Neuronal stem cell (in vitro differentiated cells): ENCODE measurements at regions not wholly inside any gene's neighbourhood (a gene's known extent, or its start where the extent isn't known, plus 50 kb on each side); places are given as distances from the start of the nearest gene placed in this dataset.

Experiments
- DNase-seq: peaks from one replicate; pipeline ENCODE4 v3.0.0-alpha.2; 2013; ENCODE audit warnings: low spot score
- H2AFZ ChIP-seq: one replicate; pipeline ENCODE4 v1.6.1; 2013; ENCODE audit warnings: mild to moderate bottlenecking, low read length, inconsistent platforms
- H2AK5ac ChIP-seq: 2 replicates; pipeline ENCODE4 v1.6.1; 2013; ENCODE audit warnings: low read depth, mild to moderate bottlenecking, inconsistent platforms, low read length, moderate library complexity, mixed read lengths
- H2BK120ac ChIP-seq: 2 replicates; pipeline ENCODE4 v1.6.1; 2013; ENCODE audit warnings: low read depth, mild to moderate bottlenecking, inconsistent platforms, low read length, moderate library complexity, mixed read lengths
- H2BK12ac ChIP-seq: one replicate; pipeline ENCODE4 v1.6.1; 2013; ENCODE audit warnings: low read length, inconsistent platforms
- H2BK15ac ChIP-seq: 2 replicates; pipeline ENCODE4 v1.6.1; 2013; ENCODE audit warnings: mild to moderate bottlenecking, low read length, inconsistent platforms, mixed read lengths
- H2BK5ac ChIP-seq: one replicate; pipeline ENCODE4 v1.6.1; 2013; ENCODE audit warnings: inconsistent platforms, mild to moderate bottlenecking, low read length, moderate library complexity
- H3K14ac ChIP-seq: one replicate; pipeline ENCODE4 v1.6.1; 2013; ENCODE audit warnings: low read length, inconsistent platforms
- H3K18ac ChIP-seq: 2 replicates; pipeline ENCODE4 v1.6.1; 2013; ENCODE audit warnings: low read length, inconsistent platforms
- H3K23ac ChIP-seq: 2 replicates; pipeline ENCODE4 v1.6.1; 2013; ENCODE audit warnings: low read depth, mild to moderate bottlenecking, mixed read lengths, low read length, inconsistent platforms; ENCODE audit not compliant: poor library complexity
- H3K27ac ChIP-seq: replicated peaks from 3 replicates; pipeline ENCODE4 v1.5.1; 2013; ENCODE audit warnings: low read length, inconsistent platforms
- H3K27me3 ChIP-seq, 3 experiments: 2 replicates each; pipeline ENCODE4 v1.6.1; 2013; ENCODE audit warnings: low read length in 3 of 3, mild to moderate bottlenecking in 2 of 3, inconsistent platforms in 1 of 3, low read depth in 1 of 3, mixed read lengths in 1 of 3, moderate library complexity in 1 of 3; ENCODE audit not compliant: control insufficient read depth in 3 of 3, insufficient read depth in 3 of 3
- H3K36me3 ChIP-seq, 2 donors: replicated peaks in 1 of 2; 2 replicates each; pipeline ENCODE4 v1.6.1; 2013; ENCODE audit warnings: low read length in 2 of 2; ENCODE audit not compliant: control insufficient read depth in 2 of 2, insufficient read depth in 2 of 2
- H3K4ac ChIP-seq: 2 replicates; pipeline ENCODE4 v1.6.1; 2013; ENCODE audit warnings: inconsistent platforms, mild to moderate bottlenecking, low read length, moderate library complexity
- H3K4me1 ChIP-seq, 2 donors: 1 replicate in 1 of 2; 2 replicates in 1 of 2; pipeline ENCODE4 v1.6.1; 2013; ENCODE audit warnings: low read length in 2 of 2, low read depth in 1 of 2; ENCODE audit not compliant: control insufficient read depth in 2 of 2, insufficient read depth in 1 of 2
- H3K4me2 ChIP-seq: one replicate; pipeline ENCODE4 v1.6.1; 2013; ENCODE audit warnings: mild to moderate bottlenecking, low read length, inconsistent platforms; ENCODE audit not compliant: insufficient read depth, poor library complexity, severe bottlenecking
- H3K4me3 ChIP-seq, 2 donors: 2 replicates each; pipeline ENCODE4 v1.5.1; 2013; ENCODE audit warnings: low read length in 2 of 2, mild to moderate bottlenecking in 2 of 2, inconsistent platforms in 1 of 2, moderate library complexity in 1 of 2
- H3K79me1 ChIP-seq: one replicate; pipeline ENCODE4 v1.6.1; 2013; ENCODE audit warnings: low read depth, mild to moderate bottlenecking, inconsistent platforms, low read length, moderate library complexity
- H3K9ac ChIP-seq: one replicate; pipeline ENCODE4 v1.6.1; 2013; ENCODE audit warnings: mild to moderate bottlenecking, low read depth, low read length, inconsistent platforms; ENCODE audit not compliant: poor library complexity
- H3K9me3 ChIP-seq, 2 donors: replicated peaks in 1 of 2; 2 replicates each; pipeline versions ENCODE3 to v1.6.1; 2013; ENCODE audit warnings: low read length in 2 of 2, mild to moderate bottlenecking in 2 of 2, inconsistent platforms in 1 of 2, low read depth in 1 of 2, mixed read lengths in 1 of 2, moderate library complexity in 1 of 2; ENCODE audit not compliant: control insufficient read depth in 2 of 2, insufficient read depth in 1 of 2
- H4K8ac ChIP-seq: one replicate; pipeline ENCODE4 v1.6.1; 2013; ENCODE audit warnings: low read depth, mild to moderate bottlenecking, inconsistent platforms, low read length, moderate library complexity
- H4K91ac ChIP-seq: one replicate; pipeline ENCODE4 v1.6.1; 2013; ENCODE audit warnings: low read length, low read depth, mild to moderate bottlenecking, inconsistent platforms; ENCODE audit not compliant: poor library complexity
- WGBS, 2 donors: extraction: QIAGEN DNeasy Blood & Tissue Kit; methylation state at CpG; one replicate each; pipeline ENCODE4 v1.1.7; 2013; ENCODE audit warnings: missing lambda C conversion rate in 2 of 2, mixed read lengths in 1 of 2; ENCODE audit not compliant: insufficient read length in 2 of 2, insufficient replicate concordance in 1 of 2; ENCODE audit errors: extremely low coverage in 2 of 2; 5-methylcytosine and 5-hydroxymethylcytosine counted together

DNA sequence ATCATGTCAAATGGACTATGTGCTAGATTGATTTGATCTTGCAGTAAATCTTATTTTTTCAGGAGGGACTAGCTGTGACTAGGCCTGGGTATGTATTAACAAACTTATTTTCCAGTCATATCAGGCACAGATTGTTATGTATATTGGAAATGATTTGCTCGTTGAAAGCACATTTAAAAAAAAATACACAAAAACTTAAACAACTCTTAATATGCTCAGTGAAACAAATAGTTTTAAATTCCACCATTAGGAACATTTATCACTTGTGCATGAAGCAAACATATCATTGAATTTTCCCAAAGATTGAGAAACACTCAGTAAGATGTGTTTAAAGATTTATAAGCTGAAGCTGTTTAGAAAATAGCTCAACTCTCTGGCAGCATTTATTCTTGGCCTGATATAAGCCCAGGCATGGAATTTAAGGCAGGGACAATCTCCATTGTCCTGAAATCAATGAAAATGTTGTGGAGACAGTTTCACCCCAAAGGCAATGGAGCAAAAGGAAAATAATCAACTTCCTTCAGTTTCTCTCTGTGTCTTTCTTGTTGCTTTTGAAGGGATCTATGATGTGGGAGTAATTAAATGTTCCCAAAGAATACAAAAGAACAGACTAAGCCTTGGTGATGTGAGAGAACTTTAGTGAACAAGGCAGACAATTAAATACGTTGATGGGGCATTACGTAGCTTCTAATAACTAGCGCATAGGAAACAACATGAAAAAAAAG is 250.3 kb downstream of the GPR37 start:
- Histone ChIP-seq H4K91ac (no peak overlapping the region), H3K18ac (no peak overlapping the region)
- no CpG with 5 or more reads among the region's 4 CpGs for WGBS, 2 donors

DNA sequence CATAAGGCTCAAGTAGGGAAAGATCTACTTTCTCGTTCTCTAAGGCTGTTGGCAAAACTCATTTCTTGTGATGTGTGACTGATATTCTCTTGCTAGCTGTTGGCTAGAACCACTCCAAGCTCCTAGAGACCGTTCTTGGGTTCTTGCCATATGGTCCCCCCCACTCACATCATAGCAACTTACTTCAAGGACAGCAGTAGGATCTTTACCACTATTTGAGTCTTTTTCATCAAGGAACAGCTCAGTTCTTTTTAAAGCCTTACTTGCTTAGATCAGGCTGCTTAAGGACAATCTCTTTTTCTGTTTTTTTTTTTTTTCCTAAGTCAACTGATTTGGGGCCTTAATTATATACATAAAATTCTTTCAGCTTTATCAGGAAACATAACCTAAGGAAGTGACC is 251.1 kb downstream of the GPR37 start:
- Histone ChIP-seq H3K27me3 (no peaks in the 10 kb centered on the region), H3K18ac (no peak overlapping the region), H2AFZ (no peak overlapping the region), H3K23ac (no peak overlapping the region), H2BK15ac (no peak overlapping the region), H3K14ac (no peak overlapping the region), H3K4ac (no peak overlapping the region), H3K36me3 (no peaks in the 10 kb centered on the region), H3K9me3 (peaks cover 0 to 2% of the 10 kb centered on the region in 2 donors), H3K9ac (no peak overlapping the region), H2AK5ac (no peak overlapping the region), H3K4me3 (no peak overlapping the region), H2BK12ac (no peak overlapping the region), H3K4me2 (no peak overlapping the region), H2BK120ac (no peak overlapping the region), H4K8ac (no peak overlapping the region), H3K27ac (no peak overlapping the region), H2BK5ac (no peak overlapping the region), H3K4me1 (no peaks in the 10 kb centered on the region), H3K79me1 (no peaks in the 10 kb centered on the region), H4K91ac (no peak overlapping the region)
- no peak for DNase-seq
- WGBS, 2 donors, result no CpG with 5 or more reads among the region's 2 CpGs

More for the DNA sequence above, 250.3 kb downstream of the GPR37 start:
- Histone ChIP-seq H3K9me3 (peaks cover 2% of the 10 kb centered on the region in 2 donors), H3K27me3 (no peaks in the 10 kb centered on the region), H3K14ac (no peak overlapping the region), H3K9ac (no peak overlapping the region), H3K36me3 (no peaks in the 10 kb centered on the region), H2BK15ac (no peak overlapping the region), H3K27ac (no peak overlapping the region), H2BK12ac (no peak overlapping the region), H2BK120ac (no peak overlapping the region), H3K23ac (no peak overlapping the region), H3K4me2 (no peak overlapping the region), H3K4me3 (no peak overlapping the region), H3K4me1 (no peaks in the 10 kb centered on the region), H2AFZ (peak overlapping the region; percentile 64), H3K79me1 (no peaks in the 10 kb centered on the region), H3K4ac (no peak overlapping the region), H4K8ac (no peak overlapping the region), H2AK5ac (no peak overlapping the region), H2BK5ac (no peak overlapping the region)
- DNase-seq, result no peak

DNA sequence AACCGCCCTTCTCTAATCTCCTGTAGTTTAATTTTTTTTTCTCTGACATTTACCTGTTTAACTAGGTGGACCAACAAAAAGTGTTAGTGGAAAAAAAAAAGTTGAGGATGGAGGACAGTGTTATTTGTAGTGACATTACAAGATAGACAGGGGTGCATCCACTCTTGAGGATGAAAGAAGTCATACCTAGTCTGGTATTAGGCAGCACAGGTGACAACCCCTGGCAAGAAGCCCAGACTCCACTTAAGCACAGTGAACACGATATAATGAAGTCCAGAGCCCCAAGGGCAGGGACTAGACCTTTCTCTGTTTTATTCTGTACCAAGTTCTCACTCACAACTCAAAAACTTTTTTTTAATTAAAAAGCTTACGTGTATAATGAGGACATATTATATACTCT is 268.4 kb downstream of the GPR37 start:
- Histone ChIP-seq H3K4me2 (no peak overlapping the region), H2AFZ (no peak overlapping the region), H3K4ac (no peak overlapping the region), H3K23ac (no peak overlapping the region), H3K18ac (no peak overlapping the region), H2BK15ac (no peak overlapping the region), H3K9me3 (peaks cover 0 to 2% of the 10 kb centered on the region in 2 donors), H2BK120ac (no peak overlapping the region), H3K14ac (no peak overlapping the region), H3K4me3 (no peak overlapping the region), H3K79me1 (no peaks in the 10 kb centered on the region), H4K91ac (no peak overlapping the region), H3K27ac (no peak overlapping the region), H3K36me3 (no peaks in the 10 kb centered on the region), H2BK12ac (no peak overlapping the region), H2AK5ac (no peak overlapping the region), H3K27me3 (no peaks in the 10 kb centered on the region), H3K4me1 (no peaks in the 10 kb centered on the region), H2BK5ac (no peak overlapping the region), H4K8ac (no peak overlapping the region), H3K9ac (no peak overlapping the region)
- no CpG with 5 or more reads among the region's 3 CpGs for WGBS, 2 donors
- DNase-seq, result no peak

DNA sequence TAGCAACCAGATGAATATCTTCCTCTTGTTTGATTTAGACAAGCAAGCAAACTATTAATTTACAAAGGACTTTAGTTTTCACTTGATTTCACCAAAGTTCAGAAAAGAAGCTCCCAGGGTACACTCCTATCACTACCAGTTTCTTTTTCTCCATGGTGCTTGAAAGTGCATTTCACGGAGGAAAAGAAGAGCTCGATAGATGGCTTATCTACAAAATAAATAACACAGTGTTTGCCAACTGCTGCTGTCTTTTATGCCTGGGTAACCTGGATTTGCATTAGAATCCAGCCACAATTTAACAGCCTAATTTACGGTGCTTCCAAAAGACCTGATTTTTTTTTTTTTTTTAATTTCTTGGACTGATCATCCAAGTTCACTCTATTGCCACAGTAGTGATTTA is 275.7 kb downstream of the GPR37 start:
- no peak overlapping the region for H3K27ac ChIP-seq
- H4K8ac ChIP-seq, result no peak overlapping the region
- no peaks in the 10 kb centered on the region for H3K79me1 ChIP-seq
- H3K9ac ChIP-seq, result no peak overlapping the region
- no peaks in the 10 kb centered on the region for H3K36me3 ChIP-seq
- no peak overlapping the region for H2BK15ac ChIP-seq
- no peak overlapping the region for H3K14ac ChIP-seq
- no peak overlapping the region for H2AFZ ChIP-seq
- DNase-seq, result no peak
- peaks cover 0 to 7% of the 10 kb centered on the region in 2 donors for H3K4me1 ChIP-seq
- no peak overlapping the region for H3K4ac ChIP-seq
- no peak overlapping the region for H3K18ac ChIP-seq
- no peak overlapping the region for H3K4me2 ChIP-seq
- no peak overlapping the region for H3K4me3 ChIP-seq
- no peaks in the 10 kb centered on the region for H3K9me3 ChIP-seq
- no peak overlapping the region for H4K91ac ChIP-seq
- no peak overlapping the region for H2BK12ac ChIP-seq
- no peak overlapping the region for H2BK120ac ChIP-seq
- H2BK5ac ChIP-seq, result no peak overlapping the region
- H3K27me3 ChIP-seq, result no peaks in the 10 kb centered on the region
- WGBS, 2 donors, result no CpG with 5 or more reads among the region's 3 CpGs
- H2AK5ac ChIP-seq, result no peak overlapping the region
- no peak overlapping the region for H3K23ac ChIP-seq
